HG03025 (cell line): ENCODE measurements at regions not wholly inside any gene's neighbourhood (a gene's known extent, or its start where the extent isn't known, plus 50 kb on each side); places are given as distances from the start of the nearest gene placed in this dataset.

Source experiments
- ATAC-seq: cut with Tn5 transposase; IDR thresholded peaks from one replicate; pipeline ENCODE4 v1.9.1; 2021; ENCODE audit warnings: mild to moderate bottlenecking, moderate library complexity; ENCODE audit not compliant: unreplicated experiment, low FRiP score

DNA sequence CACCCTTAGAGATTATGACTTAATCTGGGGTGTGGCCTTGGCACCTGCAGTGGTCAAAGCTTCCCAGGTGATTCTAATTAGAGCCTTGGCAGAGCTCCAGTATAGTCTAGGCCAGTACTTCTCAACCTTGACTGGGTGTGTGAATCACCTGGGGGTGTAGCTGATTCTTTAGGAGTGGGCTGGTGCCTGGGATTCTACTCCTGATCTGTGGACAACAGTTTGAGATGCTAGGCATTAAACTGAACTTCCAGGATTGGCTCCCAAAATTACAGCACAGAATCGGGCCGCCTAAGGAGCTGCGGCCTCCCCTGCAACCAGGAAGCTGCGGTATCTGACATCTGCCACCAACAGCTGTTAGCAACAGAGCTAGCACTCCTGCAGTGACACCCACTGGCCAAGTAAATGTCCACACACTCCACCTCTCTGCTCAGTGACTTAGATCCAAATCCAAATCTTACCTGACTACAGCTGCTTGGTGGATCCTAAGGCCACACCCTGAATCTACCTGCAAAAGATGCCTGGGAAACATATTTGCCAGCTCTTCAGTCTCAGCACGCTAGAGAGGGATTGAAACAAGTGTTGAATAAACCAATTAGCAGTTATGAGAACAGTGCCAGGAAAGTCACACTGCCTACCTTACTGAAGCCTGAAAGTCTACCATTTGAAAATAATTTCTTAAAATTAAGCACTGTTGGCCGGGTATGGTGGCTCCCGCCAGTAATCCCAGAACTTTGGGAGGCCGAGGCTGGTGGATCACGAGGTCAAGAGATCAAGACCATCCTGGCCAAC lies 126.7 kb downstream of the UNC5CL start:
- ATAC-seq, result peak; percentile 84

DNA sequence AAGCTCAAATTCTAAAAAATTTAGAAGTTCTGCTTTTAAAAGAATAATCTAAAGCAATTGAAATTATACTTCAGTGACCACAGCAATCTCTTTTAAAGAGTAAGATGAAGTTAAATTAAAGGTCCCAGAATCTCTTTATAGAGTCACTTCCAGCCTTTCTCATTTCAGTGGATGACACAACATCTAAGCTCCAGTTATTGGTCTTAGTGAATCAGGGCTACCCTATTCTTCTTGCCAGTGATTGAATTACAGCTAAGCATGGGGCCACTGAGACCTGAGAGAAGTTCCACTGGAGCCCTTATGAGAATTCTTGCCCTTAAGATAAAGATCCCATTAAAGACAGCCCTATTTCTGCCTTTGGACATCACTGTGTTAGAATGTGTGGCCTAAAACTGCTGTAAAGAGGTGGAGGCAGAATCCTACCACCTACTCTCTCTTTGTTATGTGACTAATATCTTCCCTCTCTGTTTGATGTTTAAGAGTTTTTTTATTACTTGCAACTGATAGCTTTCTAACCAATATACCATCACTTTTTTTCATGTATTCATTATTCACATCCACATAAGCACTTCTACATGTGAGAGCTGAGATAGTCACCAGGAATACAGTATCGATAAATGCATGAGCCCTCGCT lies 128.6 kb downstream of the UNC5CL start:
- ATAC-seq, result no peak

DNA sequence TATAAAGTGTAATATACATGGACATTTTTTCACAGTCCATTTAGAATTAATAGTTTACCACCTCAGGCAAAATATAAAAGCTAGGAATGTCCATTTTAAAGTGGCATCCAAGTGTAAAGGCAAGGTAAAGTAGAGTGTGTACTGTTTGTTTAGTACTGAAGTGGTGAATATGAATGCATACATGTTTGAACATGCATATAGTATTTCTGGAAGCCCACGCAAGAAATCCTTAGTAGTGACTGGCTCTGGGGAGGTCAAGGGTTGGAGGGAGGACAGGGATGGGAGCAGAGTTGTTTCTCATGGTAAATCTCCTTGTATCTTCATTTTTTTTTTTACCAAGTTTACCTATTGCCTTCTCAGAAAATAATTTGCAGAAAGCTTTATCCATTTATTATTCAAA lies 129.2 kb downstream of the UNC5CL start:
- no peak for ATAC-seq

DNA sequence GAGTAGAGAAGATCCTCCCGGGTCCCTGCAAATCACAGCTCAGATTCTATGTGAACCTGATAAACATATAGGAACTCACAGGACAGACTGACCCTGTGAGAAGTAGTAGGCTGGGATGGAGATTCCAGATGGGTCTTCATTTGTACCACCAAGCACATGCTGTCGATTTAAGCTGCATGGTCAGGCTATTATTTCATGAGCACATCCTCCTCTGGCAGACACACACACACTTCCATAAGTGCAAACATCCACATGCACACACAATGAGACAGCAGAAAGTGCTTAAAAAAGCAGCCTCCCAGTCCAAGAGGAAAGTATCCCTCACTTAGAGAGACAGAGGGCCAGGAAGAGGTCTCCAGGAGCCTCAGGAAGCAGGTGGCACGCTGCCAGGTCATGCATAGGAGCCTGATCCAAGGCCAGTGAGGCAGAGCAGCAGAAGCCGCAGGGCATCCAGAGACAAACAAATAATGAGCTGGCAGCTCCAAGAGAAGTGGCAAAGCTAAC lies 131.8 kb downstream of the UNC5CL start:
- ATAC-seq, result no peak

DNA sequence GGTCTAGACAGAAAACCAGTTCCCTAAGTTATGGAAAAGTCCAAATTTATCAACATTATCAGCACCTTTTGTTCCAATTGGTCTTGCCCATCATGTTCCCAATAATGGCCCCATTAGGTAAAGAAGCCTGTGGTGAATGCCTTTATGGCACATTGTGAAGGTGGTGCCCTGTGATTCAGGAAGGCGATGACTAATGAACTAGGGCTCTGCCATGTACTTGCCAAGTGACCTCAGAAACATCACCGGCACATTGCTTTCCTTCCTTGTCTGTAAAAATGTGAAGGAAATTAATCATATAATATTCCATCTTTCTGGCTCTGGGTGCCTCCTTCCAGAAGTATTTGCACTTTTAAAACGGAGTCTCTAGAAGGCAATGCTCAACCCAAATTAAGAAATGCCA lies 132.3 kb downstream of the UNC5CL start:
- no peak for ATAC-seq

DNA sequence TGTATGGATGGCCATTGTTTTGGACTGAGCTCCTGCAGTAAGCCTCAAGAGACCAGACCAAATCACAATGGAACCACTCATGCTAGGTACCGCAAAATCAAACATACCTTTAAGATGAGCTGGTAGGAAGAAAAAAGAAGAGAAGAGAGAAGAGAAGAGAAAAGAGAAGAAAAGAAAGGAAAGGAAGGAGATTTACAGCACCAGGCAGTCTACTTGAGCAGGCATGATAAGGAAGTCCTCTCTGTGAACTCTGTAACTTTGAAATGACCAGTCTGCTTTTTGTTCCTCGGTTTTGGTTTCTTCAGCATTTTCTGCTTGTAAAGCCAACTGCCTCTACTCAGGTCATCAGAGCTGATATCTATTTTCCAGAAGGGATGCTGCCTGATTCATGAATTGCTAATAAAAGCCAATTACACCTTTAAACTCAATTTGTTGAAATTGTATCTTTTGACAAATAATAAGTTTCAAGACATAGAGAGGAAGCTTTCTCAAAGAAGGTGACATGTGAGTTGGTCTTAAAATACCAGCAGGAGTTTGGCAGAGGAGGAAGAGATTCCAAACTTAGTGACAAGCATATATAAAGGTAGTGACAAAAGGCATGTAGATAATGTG lies 134.3 kb downstream of the UNC5CL start:
- ATAC-seq, result no peak

DNA sequence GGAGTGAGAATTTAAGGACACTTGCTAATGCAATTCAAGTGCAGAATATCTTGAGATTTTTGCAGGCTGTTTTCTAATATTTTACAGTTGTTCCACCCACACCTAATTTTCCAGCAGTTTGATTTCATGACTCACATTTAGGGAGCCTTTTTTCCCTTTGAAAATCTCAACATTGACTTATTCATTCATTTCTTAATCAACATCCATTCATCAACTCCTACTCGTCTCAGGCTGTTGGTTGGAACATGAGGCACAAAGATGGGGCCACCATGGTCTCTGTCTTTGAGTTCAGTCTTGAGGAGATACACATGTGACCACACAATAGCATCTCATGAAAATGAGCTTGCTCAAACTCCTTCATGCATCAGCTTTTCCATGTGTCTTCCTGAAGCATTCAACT lies 135.6 kb downstream of the UNC5CL start:
- ATAC-seq, result no peak

DNA sequence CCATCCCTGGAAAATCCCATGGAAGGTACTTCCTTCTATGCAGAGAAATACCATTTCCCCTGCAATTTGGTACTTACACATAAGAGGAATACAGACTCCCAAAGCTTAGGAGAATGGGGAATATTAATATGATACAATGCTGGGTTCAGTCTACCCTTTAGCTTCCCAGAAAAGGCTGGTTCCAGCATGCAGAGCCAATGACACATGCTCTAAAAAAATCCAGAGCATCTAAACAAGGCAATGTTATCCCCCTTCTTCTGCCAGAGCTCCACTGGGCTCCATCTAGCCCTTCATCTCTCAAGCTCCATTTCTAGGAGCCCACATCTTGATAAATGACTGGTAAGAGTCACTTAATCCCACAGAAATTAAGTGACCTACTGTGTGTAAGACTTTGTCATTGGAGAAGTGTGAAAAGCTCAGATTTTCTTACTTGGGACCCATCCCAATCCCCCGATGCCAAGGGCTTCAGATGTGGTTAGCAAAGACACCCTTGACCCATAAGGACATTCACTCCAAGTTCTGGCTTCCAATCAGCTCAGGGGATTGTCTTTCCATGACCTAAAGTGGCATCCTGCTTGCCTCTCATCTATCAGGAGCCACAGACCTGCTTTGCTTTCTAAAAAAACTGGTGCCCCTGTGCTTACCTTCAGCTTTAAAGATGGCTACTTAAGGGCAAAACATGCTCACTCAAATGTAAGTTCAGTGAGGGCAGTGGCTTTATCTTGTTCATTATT lies 137.5 kb downstream of the UNC5CL start:
- ATAC-seq, result no peak

DNA sequence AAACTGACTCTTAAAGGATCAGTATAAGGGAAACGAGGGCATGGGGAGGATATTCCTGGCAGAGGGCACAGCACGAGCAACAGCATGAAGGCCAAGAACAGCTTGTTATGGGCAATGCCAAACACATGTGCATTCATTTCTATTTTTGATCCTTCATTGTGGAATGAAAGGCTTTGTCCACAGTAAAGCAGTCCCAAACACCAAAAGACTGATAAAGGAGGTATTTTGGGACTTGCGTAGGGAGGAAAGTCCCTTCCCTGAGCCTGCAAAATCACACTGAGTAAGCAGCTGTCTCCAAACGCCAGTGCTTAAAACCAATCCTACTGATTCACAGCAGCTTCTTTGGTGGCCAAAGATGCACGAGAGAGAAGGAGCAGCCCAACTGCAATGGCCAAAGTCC lies 138.2 kb downstream of the UNC5CL start:
- ATAC-seq, result no peak

DNA sequence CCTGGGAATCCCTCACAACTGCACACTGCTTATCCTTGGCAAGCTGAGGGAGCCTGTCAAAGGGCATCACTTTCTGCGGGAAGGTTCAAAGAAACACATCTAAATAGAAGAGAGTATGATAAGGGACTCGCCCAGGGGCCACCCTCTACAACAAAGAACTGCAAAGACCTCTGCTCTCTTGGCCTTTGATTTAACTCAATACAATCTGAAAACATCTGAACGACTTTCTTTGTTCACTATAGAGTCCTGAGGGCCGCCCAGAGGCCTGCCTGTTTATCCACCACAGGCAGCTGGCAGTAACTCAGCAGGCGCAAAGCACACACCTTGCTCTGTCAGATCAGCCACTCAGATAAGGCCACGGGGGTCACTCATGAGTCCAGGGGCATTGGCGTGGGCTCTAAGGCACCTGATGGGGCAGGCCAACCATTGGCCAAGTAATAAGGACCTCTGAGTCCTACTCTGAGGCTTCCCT lies 139.3 kb downstream of the UNC5CL start:
- no peak for ATAC-seq

DNA sequence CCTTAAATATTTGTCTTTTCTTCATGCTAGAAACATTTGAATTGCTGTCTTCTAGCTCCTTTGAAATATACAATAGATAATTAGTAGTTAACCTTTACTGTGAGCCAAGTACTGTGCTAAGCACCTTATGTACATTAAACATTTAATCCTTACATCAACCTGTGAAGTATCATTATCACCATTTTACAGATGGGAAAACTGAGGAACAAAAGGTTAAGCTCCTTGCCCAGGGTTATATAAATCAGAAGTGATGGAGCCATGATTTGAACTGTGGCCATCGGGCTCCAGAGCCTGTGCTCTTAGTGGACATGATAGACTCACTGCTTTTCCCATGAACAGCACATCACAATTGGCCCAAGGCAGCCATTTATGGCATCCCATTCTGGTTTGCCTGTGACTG lies 140.9 kb downstream of the UNC5CL start:
- no peak for ATAC-seq

DNA sequence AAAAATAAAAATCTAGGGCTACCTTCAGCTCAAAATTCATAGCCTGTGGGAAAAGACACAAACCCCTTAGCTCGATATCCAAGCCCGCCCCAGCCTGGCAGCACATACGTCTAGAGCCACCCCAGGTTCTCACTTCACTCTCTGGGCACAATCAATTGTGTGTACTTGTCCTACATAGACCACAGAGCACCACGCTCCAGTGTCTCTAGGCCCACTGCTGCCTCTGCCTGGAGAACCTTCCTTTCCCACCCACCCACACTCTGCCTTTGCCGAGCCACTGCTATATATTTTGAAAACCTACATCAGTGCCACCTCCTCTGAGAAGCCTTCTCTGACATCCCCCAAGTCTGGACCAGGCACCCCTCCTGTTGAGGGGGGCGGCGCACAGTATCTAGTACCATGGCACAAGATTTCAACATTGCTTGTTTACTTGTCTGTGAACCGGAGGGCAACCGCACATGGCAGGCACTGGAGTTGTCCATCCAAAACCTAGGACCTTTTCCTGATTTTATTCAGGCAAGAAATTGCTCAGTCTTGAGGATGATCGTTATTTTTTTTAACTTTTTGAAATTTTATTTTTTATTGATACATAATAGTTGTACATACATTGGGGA lies 141.5 kb downstream of the UNC5CL start:
- ATAC-seq, result no peak

DNA sequence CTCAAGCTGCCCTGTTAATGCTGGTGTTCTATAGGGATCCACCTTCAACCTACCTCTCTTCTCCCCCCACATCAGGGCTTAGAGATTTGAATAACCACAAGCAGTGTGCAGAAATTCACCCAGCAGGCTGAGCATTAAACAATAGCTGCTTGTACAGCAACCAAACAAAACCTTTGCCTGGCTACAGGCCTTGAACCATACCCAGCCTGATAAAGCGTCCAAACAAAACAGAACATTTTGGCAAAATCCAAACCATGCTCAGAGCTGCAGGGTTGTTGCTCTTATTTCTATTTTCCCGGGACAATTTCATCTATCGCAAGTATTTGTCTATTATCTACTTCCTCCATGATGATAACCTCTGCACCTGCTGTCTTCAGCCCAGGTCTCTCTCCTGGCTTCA lies 142.3 kb downstream of the UNC5CL start:
- ATAC-seq, result no peak

DNA sequence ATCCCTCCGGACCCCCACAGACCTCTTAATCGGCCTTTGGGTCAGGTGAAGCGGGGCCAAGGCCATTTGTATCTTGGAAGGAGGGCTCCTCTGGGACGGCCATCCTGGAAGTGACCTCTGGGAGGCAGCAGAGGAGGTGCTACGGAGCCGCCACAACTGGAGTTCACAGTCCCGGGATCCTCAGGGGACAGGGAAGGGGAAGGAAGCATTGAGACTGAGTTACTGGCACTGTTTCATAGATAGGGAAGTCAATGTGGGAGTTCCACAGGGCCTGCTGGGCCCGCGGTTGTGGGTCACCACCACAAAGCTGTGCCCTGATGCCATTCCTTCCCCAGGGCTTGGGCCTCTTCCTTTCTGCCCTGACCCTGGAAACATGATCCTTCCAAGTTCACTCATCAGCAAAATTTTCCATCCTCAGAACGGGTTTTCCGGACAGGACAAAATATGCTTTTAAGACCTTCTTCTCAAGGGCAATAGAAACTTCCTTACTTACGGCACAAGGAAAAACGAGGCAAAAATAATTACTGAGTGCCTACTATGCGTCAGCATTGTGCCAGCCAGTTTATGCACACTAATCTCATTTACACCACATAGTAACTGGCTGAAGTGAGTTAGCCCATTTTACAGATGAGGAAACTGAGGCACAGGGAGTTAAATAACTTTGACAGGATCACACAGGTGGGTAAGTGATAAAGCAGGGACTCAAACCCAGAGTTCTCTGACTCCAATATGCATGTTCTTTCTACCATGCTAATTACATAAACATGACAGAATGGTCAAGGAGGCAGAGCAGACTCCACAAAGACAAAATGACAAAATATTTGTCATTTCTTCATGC lies 143.8 kb downstream of the UNC5CL start:
- no peak for ATAC-seq

DNA sequence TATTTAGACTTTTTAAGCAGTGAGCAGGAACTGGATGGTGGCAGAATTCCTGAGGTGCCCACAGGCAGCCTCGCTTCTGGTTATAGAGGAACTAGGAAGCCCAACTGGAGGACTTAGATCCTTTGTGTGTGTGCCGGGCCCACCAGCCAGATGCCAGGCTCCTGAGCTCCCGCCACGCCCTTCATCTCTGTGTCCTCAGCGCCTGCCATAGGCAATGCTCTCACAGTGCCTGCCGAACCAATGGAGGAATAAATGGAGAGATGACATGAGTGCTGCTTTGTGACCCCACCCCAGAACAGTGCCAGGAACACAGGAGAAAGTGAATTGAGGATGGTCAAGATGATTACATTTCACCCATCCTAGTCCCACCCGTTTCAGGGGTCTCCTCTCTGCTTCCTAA lies 146.0 kb downstream of the UNC5CL start:
- ATAC-seq, result no peak

DNA sequence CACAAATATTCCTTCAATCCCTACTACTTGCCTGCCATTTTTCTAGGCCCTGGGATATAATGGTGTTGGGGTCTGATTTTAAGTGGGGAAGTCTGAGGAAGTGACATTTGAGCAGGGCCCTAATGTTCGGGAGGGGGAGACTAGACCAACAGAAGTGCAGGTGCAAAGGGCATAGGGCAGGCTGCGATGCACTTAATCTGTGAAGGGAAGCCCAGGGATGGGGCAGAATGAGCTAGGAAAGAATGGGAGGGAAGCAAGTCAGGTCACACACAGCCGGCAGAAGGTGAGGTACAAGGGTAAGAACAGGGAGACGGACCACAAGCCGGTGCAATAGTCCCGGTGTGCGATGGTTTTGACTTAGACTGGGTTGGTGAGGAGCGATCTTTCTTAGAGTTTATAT lies 146.8 kb downstream of the UNC5CL start:
- no peak for ATAC-seq

DNA sequence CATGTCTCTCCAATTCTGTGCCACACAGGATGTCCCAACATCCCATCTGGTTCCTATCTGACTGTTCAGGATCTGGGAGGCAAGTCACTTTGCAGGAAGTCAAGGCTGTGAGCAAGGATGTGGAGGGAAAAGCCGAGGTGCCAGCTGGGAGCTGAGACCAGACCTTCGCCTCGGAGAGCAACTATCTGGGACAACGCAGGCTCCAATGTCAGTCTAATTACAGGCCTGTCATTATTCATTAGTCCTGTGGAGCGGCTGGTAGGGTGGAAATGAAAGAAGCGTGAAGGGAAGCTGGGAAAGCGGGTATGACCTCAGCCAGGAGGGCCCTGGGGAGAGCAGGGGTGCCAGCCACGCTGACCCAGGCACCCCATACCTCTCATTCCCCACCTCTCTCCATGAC lies 147.3 kb downstream of the UNC5CL start:
- no peak for ATAC-seq

DNA sequence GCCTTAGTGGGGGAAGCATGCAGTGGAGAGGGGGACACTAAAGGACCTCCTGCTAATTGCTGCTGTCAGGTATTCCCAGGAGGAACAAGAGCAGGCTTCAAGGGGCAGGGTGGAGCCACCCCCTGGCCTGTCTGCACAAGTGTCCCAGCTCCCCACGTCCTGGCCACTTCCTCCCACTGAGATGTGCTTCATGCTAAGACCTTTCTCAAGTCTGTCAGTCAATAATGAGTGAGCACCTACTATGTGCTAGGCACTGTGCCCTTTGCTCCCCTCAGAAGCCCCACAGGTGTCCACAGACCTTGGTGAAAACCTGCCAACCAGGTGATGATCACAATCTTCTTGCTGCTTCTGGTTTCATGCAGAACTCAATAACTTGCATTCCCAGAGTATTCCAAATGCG lies 147.9 kb downstream of the UNC5CL start:
- ATAC-seq, result no peak

DNA sequence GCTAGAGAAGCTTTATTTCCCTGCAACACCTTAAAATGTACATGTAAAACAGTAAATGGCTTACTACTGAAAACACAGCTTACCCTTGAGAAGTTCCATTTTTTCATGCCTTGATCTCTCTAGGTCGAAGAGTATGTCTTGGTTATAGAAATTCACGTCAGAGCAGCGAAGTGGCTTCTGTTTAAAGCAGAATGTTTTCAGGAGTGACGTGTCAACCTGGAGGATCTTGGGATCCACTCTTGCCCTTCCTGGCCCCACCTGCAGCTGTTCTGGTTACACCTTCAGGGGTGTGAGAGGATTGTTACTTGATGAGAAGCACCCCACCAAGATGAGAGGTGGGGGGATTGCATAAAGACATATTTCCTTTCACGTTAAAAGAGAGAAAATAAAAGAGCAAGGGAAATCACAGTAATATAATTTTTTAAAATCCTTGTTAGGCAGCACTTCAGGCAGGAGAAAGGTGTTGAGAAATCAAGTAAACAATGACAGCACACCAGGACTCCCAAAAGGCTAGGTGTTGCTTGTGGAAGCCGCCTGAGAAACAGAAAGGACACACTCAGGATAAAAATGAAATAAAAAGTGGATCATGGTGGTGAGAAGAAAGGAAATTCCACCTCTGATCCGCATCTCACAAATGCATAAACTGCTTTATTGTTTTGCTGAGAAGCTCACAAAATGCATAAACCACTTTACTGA lies 149.7 kb downstream of the UNC5CL start:
- ATAC-seq, result no peak
